ENCODE measurements at regions not wholly inside any gene's neighbourhood (a gene's known extent, or its start where the extent isn't known, plus 50 kb on each side); places are given as distances from the start of the nearest gene placed in this dataset.

GRCh38 chr10:2909921-2910320 is 157.4 kb upstream of the PFKP start:
- TF ChIP-seq CTCF (IDR thresholded peaks at IDR 0.05) (no peak), POLR2AphosphoS5 (IDR thresholded peaks at IDR 0.05; ENCODE audit: insufficient read depth in 1 of 2, low read depth in 1 of 2) (no peak)
